ENCODE measurements at regions not wholly inside any gene's neighbourhood (a gene's known extent, or its start where the extent isn't known, plus 50 kb on each side); places are given as distances from the start of the nearest gene placed in this dataset.

- RAD21 ChIA-PET (ENCODE audit: low non-redundant PET in 1 of 2, low total read pairs in 2 of 2, uncharacterized antibody in 2 of 2, unreplicated experiment in 2 of 2): no interaction called here
- POLR2A ChIA-PET: no interaction called here
- Histone ChIP-seq H3K9me3 (ENCODE audit: control insufficient read depth in 1 of 2, insufficient read depth in 1 of 2, low read depth in 1 of 2, low read length in 2 of 2) (no peaks in the 10 kb centered on the region), H3K27ac (ENCODE audit: low read depth, low read length) (no peak overlapping the region), H3K36me3 (ENCODE audit: control insufficient read depth in 1 of 2, insufficient read depth in 2 of 2, low read length in 2 of 2) (no peaks in the 10 kb centered on the region), H3K27me3 (ENCODE audit: insufficient read depth, low read length) (no peaks in the 10 kb centered on the region), H3K9ac (ENCODE audit: low read length) (no peak overlapping the region), H2AFZ (ENCODE audit: low read depth, low read length, poor library complexity, severe bottlenecking) (no peak overlapping the region), H3K79me2 (ENCODE audit: insufficient read depth, low read length) (no peaks in the 10 kb centered on the region), H3K9me2 (ENCODE audit: insufficient read depth) (no peaks in the 10 kb centered on the region), H3K4me2 (ENCODE audit: low read length) (no peak overlapping the region), H3K4me1 (ENCODE audit: control insufficient read depth in 1 of 2, insufficient read depth in 2 of 2, low read length in 2 of 2) (no peaks in the 10 kb centered on the region), H4K20me1 (ENCODE audit: insufficient read depth) (no peaks in the 10 kb centered on the region), H3K4me3 (replicated peaks in 1 of 2; ENCODE audit: low read depth in 1 of 2, low read length in 2 of 2) (no peak overlapping the region)
- intact Hi-C loops (cut with micrococcal nuclease): no loop called here
- DNase-seq (ENCODE audit: low read depth, low spot score): no peak
- CTCF ChIA-PET: no interaction called here
- TF ChIP-seq ZFX (IDR thresholded peaks at IDR 0.05) (no peak), ZBTB33 (IDR thresholded peaks at IDR 0.05; ENCODE audit: extremely low read depth, insufficient replicate concordance, low read length) (no peak), CTCF (IDR thresholded peaks at IDR 0.05 in 2 of 3, conservative IDR thresholded peaks at IDR 0.05 in 1 of 3; ENCODE audit: borderline replicate concordance in 1 of 3, insufficient read depth in 1 of 3, low read depth in 2 of 3, low read length in 2 of 3) (no peak), EZH2phosphoT487 (IDR thresholded peaks at IDR 0.05; ENCODE audit: borderline replicate concordance) (no peak), SRF (IDR thresholded peaks at IDR 0.05; ENCODE audit: low read depth) (no peak), YY1 (IDR thresholded peaks at IDR 0.05; ENCODE audit: extremely low read depth, insufficient replicate concordance, low read depth, low read length) (no peak), CEBPB (IDR thresholded peaks at IDR 0.05; ENCODE audit: low read depth) (no peak), SIN3A (IDR thresholded peaks at IDR 0.05; ENCODE audit: low read depth) (no peak), TCF7L2 (IDR thresholded peaks at IDR 0.05; ENCODE audit: borderline replicate concordance, extremely low read depth, insufficient read depth, insufficient read length) (no peak), ZNF274 (IDR thresholded peaks at IDR 0.05; ENCODE audit: low read depth, low read length) (no peak), MAX (IDR thresholded peaks at IDR 0.05) (no peak), EGR1 (IDR thresholded peaks at IDR 0.05; ENCODE audit: low read depth) (no peak), FOSL1 (IDR thresholded peaks at IDR 0.05; ENCODE audit: low read depth) (no peak), CBX3 (IDR thresholded peaks at IDR 0.05; ENCODE audit: low read depth) (no peak)
- ATAC-seq: no peak
- BruUV-seq (replicated peaks): no TSS peak
Observed at GRCh38 chr4:31955346-31955745, 1235.2 kb downstream of the PCDH7 start.

Data from HCT116 (cell line).